ENCODE measurements at regions not wholly inside any gene's neighbourhood (a gene's known extent, or its start where the extent isn't known, plus 50 kb on each side); places are given as distances from the start of the nearest gene placed in this dataset.

DNA sequence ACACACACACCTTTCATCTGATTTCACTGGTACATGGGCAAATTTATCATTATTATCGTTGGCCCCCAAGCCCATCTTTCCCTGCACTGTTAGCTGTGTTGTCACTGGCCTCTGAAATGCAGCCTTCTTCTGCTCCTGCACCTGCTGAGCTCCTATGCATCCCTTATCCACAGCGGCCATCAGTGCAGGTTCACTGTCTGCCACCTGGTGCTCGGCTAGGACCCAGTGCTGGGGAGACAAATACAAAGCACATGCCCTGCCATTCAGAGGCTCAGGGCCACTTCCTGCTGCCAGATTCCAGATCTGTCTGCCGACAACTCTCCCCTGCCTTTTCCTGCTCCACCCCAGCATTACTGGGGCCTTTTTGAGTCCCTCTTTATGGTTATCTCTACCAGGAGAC, 1205.4 kb downstream of the TBC1D22A start:
- no peak for TF ChIP-seq ZNF24 (IDR thresholded peaks at IDR 0.05)
- TF ChIP-seq SRSF1 (optimal IDR thresholded peaks at IDR 0.05; ENCODE audit: low read depth, low read length), result no peak
- no peak for TF ChIP-seq TAF1 (CRISPR knock-in tag; IDR thresholded peaks at IDR 0.05)
- TF ChIP-seq EHMT2 (IDR thresholded peaks at IDR 0.05; ENCODE audit: borderline replicate concordance, low read depth, low read length), result no peak
- TF ChIP-seq, protein P1, sequence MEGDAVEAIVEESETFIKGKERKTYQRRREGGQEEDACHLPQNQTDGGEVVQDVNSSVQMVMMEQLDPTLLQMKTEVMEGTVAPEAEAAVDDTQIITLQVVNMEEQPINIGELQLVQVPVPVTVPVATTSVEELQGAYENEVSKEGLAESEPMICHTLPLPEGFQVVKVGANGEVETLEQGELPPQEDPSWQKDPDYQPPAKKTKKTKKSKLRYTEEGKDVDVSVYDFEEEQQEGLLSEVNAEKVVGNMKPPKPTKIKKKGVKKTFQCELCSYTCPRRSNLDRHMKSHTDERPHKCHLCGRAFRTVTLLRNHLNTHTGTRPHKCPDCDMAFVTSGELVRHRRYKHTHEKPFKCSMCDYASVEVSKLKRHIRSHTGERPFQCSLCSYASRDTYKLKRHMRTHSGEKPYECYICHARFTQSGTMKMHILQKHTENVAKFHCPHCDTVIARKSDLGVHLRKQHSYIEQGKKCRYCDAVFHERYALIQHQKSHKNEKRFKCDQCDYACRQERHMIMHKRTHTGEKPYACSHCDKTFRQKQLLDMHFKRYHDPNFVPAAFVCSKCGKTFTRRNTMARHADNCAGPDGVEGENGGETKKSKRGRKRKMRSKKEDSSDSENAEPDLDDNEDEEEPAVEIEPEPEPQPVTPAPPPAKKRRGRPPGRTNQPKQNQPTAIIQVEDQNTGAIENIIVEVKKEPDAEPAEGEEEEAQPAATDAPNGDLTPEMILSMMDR (CRISPR knock-in tag; IDR thresholded peaks at IDR 0.05), result no peak
- TF ChIP-seq RAD21 (CRISPR knock-in tag; IDR thresholded peaks at IDR 0.05), result no peak
- no peak for TF ChIP-seq SRF (IDR thresholded peaks at IDR 0.05; ENCODE audit: low read depth, low read length)
- TF ChIP-seq GABPA (IDR thresholded peaks at IDR 0.05; ENCODE audit: low read depth, low read length), result no peak
- TF ChIP-seq GABPA (CRISPR knock-in tag; IDR thresholded peaks at IDR 0.05; ENCODE audit: low read depth), result no peak
- TF ChIP-seq, protein P2, sequence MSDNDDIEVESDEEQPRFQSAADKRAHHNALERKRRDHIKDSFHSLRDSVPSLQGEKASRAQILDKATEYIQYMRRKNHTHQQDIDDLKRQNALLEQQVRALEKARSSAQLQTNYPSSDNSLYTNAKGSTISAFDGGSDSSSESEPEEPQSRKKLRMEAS (IDR thresholded peaks at IDR 0.05), result no peak
- no peak for TF ChIP-seq POLR2G (IDR thresholded peaks at IDR 0.05; ENCODE audit: low read depth, low read length)
- TF ChIP-seq ARNT (IDR thresholded peaks at IDR 0.05), result no peak
- TF ChIP-seq EP300 (IDR thresholded peaks at IDR 0.05; ENCODE audit: low read depth in 2 of 2, low read length in 2 of 2), result no peak
- no peak for TF ChIP-seq EP300 (CRISPR knock-in tag; IDR thresholded peaks at IDR 0.05; ENCODE audit: borderline replicate concordance)

Measured in HepG2 (cell line).